ENCODE measurements at regions not wholly inside any gene's neighbourhood (a gene's known extent, or its start where the extent isn't known, plus 50 kb on each side); places are given as distances from the start of the nearest gene placed in this dataset.

GRCh38 chr6:43915208-43915869, 145.3 kb downstream of the VEGFA start:
- DNase-seq, result no peak

GRCh38 chr6:43914272-43915147, 144.5 kb downstream of the VEGFA start:
- no peak for DNase-seq

- DNase-seq, result no peak
Measured at GRCh38 chr6:43913375-43914271, 143.6 kb downstream of the VEGFA start.

GRCh38 chr6:43912598-43913371, 142.8 kb downstream of the VEGFA start:
- DNase-seq, result no peak

DNA sequence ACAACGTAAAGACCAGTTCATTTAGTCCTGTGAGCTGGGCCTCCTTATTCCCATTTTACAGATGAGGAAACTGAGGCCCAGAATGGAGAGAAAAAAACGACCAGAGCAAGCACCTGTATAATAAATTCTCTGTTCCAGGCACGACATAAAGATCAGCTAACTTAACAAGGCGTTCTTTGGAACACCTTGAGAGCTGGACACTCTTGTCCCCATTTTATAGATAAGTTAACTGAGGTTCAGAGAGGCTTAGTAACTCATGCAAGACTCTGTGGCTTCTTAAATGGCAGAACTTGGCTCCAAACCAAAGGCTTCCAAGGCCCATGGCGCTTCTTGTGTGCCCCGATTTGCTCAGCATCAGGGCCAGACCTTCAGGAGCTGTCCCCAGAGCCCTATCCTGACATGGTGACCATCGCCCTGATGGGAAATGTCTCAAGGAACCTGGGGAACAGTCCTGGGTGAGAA, 142.1 kb downstream of the VEGFA start:
- DNase-seq, result no peak

DNA sequence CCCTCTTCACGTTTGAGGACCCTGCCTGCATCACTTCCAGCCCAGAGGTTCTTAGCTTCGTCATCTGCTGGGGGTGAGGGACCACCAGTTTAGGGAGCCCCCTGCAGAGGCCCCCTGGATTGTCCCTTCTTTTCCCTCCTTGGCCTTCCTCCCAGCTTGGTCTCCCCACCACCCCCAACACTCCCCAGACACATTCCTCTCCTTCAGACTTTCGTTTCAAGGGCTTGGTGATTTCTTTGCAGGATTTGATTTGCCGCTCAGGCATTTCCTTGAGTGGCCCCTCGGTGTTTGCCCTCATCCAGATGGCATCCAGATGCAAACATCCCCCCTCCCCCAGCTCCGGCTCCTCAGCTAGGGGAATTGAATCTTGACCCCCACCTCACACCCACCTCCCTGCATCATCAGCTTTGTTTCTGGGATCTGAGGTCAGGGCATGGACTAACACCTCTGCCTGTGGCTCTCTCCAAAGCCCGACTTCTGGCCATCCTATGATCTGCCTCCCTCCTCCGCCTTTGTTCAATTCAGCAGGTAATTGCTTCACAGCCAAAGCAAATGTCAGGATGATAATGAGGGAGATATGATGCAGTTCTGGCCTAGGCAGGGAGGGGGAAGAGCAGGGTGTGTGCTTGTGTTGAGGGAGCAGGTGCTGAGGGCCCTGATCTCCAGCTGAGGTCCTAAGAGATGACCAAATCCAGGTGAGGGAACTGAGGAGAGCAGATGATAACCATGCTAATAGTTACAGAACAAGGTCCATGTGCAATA, 141.5 kb downstream of the VEGFA start:
- no peak for DNase-seq

DNA sequence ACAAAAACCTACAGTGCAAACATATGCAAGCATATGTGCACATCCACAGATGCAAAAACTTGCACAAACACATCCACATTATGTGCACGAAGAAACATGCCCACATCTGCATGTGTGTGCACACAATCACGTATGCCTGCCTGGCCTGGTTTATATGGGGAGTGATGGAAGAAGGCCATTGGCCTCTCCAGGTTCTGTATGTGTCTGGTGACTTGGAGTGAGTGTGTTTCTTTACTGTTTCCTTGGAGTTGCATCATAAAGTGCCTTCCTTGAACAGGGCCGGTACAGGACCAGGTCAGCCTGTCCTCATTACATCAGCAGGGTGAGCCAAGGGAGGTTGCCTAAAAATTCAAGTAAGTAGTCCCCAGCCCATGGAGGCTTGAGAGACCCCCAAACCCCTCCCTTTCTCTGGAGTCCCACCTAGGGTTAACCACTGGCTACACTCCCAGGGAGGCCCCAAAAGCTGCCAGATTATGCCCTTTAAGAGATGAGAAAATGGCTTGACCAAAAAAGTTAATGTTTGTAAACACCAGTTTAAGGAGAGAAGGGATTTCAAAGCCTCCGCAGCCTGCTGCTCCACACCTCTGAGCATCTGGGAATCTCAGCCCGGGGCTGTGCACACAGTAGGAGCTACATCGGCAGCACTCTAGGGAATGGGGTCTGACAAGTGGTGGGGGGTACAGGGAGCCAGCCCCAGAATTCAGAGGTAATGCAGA, 140.8 kb downstream of the VEGFA start:
- DNase-seq, result no peak

- DNase-seq, result no peak
Measured at GRCh38 chr6:43910149-43910637, 140.2 kb downstream of the VEGFA start.

- no peak for DNase-seq
Measured at GRCh38 chr6:43909474-43910148, 139.6 kb downstream of the VEGFA start.

DNA sequence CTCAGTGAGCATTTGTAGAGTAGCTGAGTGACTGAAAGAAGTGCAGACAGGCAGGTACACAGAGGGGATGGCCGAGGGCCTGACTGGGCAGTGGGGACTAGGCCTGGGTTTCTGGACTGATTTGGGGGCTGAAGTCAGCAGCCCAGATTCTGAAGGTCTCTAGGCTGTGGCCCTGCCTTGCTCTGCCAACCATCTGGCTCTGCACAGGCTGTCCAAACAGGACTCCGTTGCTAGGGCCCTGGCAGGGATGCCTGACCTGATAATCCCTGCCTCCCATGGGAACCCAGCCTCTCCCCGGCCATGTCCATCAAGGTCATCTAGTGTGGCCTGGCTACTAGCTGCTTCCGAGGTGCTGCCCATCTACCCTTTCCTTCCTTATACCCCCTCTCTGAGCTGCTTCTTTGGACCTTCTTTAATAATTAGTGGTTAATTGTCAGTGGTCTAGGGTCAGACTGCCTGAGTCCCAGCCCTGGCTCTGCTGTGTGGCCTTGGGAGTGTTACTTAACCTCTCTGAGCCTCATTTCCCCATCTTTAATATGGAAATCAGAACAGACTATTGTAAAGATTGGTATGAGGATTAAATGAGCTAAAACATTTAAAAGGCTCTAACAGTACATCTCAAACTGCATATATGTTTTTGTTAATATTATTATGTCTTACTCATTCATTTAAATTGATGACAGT, 137.9 kb downstream of the VEGFA start:
- no peak for DNase-seq

GRCh38 chr6:43907312-43907711, 137.3 kb downstream of the VEGFA start:
- DNase-seq, result no peak

GRCh38 chr6:43904311-43905123, 134.5 kb downstream of the VEGFA start:
- no peak for DNase-seq

DNA sequence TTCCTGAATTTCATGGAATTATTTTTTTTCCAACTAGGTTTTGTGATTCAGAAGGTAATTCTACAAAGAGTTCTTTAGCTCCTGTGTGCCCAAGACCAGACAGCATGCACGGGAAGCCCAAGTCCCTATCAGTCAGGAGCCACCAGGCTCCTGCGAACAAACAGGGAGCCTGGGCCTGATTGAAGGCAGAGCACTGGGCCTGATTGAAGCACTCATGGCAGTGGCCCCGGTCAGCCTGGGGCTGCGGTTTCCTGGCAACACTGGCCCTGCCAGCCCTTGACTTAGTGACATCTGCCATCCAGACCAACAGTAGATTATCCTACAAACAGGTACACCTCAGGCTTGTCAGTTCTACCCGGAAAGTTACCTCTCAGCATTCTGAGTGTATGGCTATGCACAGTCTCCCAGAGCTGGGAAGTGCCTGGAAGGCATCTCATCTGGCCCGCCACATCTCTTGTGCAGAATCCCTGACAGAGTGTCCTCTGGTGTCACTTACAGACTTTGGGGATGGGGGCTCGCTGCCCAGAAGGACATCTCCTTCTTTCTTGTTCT, 133.8 kb downstream of the VEGFA start:
- DNase-seq, result no peak

GRCh38 chr6:43901733-43902230, 131.8 kb downstream of the VEGFA start:
- no peak for DNase-seq

DNA sequence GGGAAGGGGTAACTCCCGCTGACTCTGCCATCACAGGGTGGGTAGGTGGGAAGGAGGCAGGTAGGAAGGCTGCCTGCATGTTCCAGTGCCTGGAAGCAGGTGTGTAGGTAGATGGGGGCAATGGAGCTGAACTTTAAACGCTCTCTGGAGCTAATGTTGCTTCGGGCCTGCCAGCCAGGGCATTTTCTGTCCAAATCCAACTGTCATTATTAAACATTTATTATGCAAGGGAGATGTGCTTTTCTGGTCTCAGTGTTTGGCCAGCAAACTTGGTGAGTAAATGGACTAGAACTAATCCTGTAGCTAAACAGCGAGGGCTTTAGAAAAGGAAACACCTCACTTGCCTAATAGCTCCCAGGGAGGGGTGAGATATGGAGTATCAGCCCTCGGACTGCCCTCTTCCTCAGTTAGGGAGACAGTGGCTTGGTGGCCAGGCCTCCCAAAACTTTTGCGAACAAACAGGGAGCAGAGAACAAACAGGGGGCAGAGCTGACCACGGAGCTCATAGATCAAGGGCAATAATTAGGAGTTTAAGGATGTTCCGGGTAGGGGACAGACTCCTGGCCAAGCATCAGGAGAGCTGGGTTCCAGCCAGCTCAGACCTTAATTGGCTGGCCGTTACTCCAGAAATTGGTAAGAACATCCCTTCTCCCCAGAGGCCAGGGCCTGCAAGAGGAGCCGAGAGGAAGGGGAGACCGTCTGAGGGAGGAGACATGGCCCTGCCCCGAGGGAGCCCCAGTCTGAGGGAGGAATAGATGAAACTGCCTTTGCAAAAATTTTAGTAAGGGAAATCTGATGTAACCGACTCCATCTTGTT, 131.1 kb downstream of the VEGFA start:
- no peak for DNase-seq

- no peak for DNase-seq
Measured at GRCh38 chr6:43900560-43900915, 130.5 kb downstream of the VEGFA start.

DNA sequence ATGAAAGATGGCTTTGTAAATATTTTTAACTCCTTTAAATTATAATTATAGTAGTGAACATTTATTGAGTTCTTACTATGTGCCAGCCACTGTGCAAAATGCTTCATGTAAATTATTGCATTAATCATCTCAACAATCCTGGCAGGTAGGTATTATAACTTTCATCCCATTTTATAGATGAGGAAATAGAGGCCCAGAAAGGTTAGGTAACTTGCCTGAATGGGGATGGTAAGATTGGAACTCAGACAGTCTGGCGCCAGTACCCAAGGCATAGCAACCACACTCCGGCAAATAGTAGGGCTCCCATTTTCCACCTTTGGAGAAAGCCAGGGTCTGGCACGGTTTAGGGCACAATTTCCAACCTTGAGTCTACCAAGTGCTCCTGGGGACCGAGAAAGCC, 129.8 kb downstream of the VEGFA start:
- no peak for DNase-seq
